ENCODE measurements at regions not wholly inside any gene's neighbourhood (a gene's known extent, or its start where the extent isn't known, plus 50 kb on each side); places are given as distances from the start of the nearest gene placed in this dataset.
"Not testable (repeated sequence)": the region's sequence is repeated elsewhere in the genome, so short reads cannot be mapped to it uniquely, and the experiment has no call there.

- DNase-seq = no peak
These were observed 622.1 kb upstream of the CDH5 start for GRCh38 chr16:65744401-65744800.

GRCh38 chr16:65743558-65743957 is 621.7 kb upstream of the CDH11 start:
- no peak for DNase-seq

- DNase-seq = no peak
These were observed 618.8 kb upstream of the CDH11 start for GRCh38 chr16:65740711-65741110.

- no peak for DNase-seq
These were observed 617.7 kb upstream of the CDH11 start for GRCh38 chr16:65739518-65739917.

- DNase-seq = no peak
These were observed 616.0 kb upstream of the CDH11 start for GRCh38 chr16:65737831-65738230.

GRCh38 chr16:65735615-65736014 is 613.8 kb upstream of the CDH11 start:
- DNase-seq = not testable (repeated sequence)

- no peak for DNase-seq
These were observed 611.9 kb upstream of the CDH11 start for GRCh38 chr16:65733721-65734120.

- no peak for DNase-seq
These were observed 610.0 kb upstream of the CDH11 start for GRCh38 chr16:65731833-65732232.

GRCh38 chr16:65728652-65729051 is 606.8 kb upstream of the CDH11 start:
- no peak for DNase-seq

- DNase-seq = no peak
These were observed 606.3 kb upstream of the CDH11 start for GRCh38 chr16:65728167-65728566.

- DNase-seq = no peak
These were observed 605.8 kb upstream of the CDH11 start for GRCh38 chr16:65727534-65728137.

- DNase-seq = no peak
These were observed 603.4 kb upstream of the CDH11 start for GRCh38 chr16:65725156-65725845.

- DNase-seq = no peak
These were observed 600.6 kb upstream of the CDH11 start for GRCh38 chr16:65722429-65722828.

- no peak for DNase-seq
These were observed 596.0 kb upstream of the CDH11 start for GRCh38 chr16:65717846-65718245.

GRCh38 chr16:65716737-65717700 is 595.2 kb upstream of the CDH11 start:
- no peak for DNase-seq

- no peak for DNase-seq
These were observed 591.4 kb upstream of the CDH11 start for GRCh38 chr16:65713181-65713808.

GRCh38 chr16:65710107-65710506 is 588.2 kb upstream of the CDH11 start:
- DNase-seq = no peak

GRCh38 chr16:65704866-65705265 is 583.0 kb upstream of the CDH11 start:
- no peak for DNase-seq

- DNase-seq = no peak
These were observed 581.0 kb upstream of the CDH11 start for GRCh38 chr16:65702707-65703402.

GRCh38 chr16:65700596-65700995 is 578.7 kb upstream of the CDH11 start:
- no peak for DNase-seq

GRCh38 chr16:65698791-65699321 is 577.0 kb upstream of the CDH11 start:
- no peak for DNase-seq

- DNase-seq = no peak
These were observed 575.7 kb upstream of the CDH11 start for GRCh38 chr16:65697521-65697920.

Measured in SIG-M5 (cell line).